Transverse colon (tissue), 4 donors: ENCODE measurements at regions not wholly inside any gene's neighbourhood (a gene's known extent, or its start where the extent isn't known, plus 50 kb on each side); places are given as distances from the start of the nearest gene placed in this dataset.

Experiments
- DNase-seq: peaks from one replicate; pipeline ENCODE4 v3.0.0-alpha.2; 2019
- H3K27ac ChIP-seq, 4 donors: fragments of 200-600 bp; sonication (generic); 2 replicates each; pipeline ENCODE4 v1.5.1; 2016 to 2018; ENCODE audit warnings: inconsistent platforms in 4 of 4
- H3K27me3 ChIP-seq: fragments of 200-600 bp; sonication (generic); 2 replicates; pipeline ENCODE4 v1.5.1; 2017; ENCODE audit warnings: inconsistent platforms
- H3K36me3 ChIP-seq, 4 donors: fragments of 200-600 bp; sonication (generic); 2 replicates each; pipeline ENCODE4 v1.5.1; 2017 to 2019; ENCODE audit warnings: inconsistent platforms in 4 of 4
- H3K4me1 ChIP-seq, 4 donors: fragments of 200-600 bp; sonication (generic); 2 replicates each; pipeline ENCODE4 v1.5.1; 2017 to 2020; ENCODE audit warnings: inconsistent platforms in 4 of 4
- H3K4me3 ChIP-seq, 4 donors: fragments of 200-600 bp; sonication (generic); 1 replicate in 1 of 4; 2 replicates in 3 of 4; pipeline versions ENCODE4 v1.5.1 to v1.6.1; 2017 to 2019; ENCODE audit warnings: inconsistent platforms in 4 of 4
- H3K9me3 ChIP-seq, 2 donors: fragments of 200-600 bp; sonication (generic); 2 replicates each; pipeline ENCODE4 v1.5.1; 2017 to 2019; ENCODE audit warnings: inconsistent platforms in 2 of 2
- CTCF ChIP-seq, 5 experiments: fragments of 200-600 bp in 3 of 5; fragments of 450-650 bp in 2 of 5; sonication (generic) in 3 of 5; IDR thresholded peaks; 1 replicate in 2 of 5; 2 replicates in 3 of 5; pipeline ENCODE4 v1.5.1; 2016 to 2017; ENCODE audit warnings: antibody characterized with exemption in 5 of 5, inconsistent platforms in 3 of 5, mild to moderate bottlenecking in 2 of 5, moderate library complexity in 1 of 5
- EP300 ChIP-seq: sonication (generic); formaldehyde crosslinking; IDR thresholded peaks from one replicate; pipeline ENCODE4 v1.6.1; 2017; ENCODE audit warnings: antibody characterized with exemption, low read depth
- POLR2A ChIP-seq: fragments of 450-650 bp; IDR thresholded peaks from one replicate; pipeline ENCODE4 v1.6.1; 2016; ENCODE audit warnings: antibody characterized with exemption, mild to moderate bottlenecking, moderate library complexity
- POLR2AphosphoS5 ChIP-seq, 3 donors: sonication (generic); formaldehyde crosslinking; IDR thresholded peaks; one replicate each; pipeline ENCODE4 v1.6.1; 2016; ENCODE audit warnings: antibody characterized with exemption in 3 of 3
- WGBS, 2 donors: methylation state at CpG; one replicate each; pipeline ENCODE4 v1.1.5; 2018; ENCODE audit warnings: low coverage in 1 of 2; 5-methylcytosine and 5-hydroxymethylcytosine counted together
- in situ Hi-C, 4 donors: fragments of 200-750 bp; cut with MboI; loops; one replicate each; pipeline versions ENCODE4 v1.15.0 to v1.15.1; 2017; ENCODE audit warnings: low sequenced_read_pairs in 3 of 4, low pct_ligation_motif_present in 1 of 4, low pct_unique_long_range_greater_than_20kb in 1 of 4
- intact Hi-C: fragments of 100-400 bp; cut with DNase I; formaldehyde crosslinking; loops from one replicate; pipeline ENCODE4 v1.15.1; 2023; ENCODE audit warnings: low total_unique reads

DNA sequence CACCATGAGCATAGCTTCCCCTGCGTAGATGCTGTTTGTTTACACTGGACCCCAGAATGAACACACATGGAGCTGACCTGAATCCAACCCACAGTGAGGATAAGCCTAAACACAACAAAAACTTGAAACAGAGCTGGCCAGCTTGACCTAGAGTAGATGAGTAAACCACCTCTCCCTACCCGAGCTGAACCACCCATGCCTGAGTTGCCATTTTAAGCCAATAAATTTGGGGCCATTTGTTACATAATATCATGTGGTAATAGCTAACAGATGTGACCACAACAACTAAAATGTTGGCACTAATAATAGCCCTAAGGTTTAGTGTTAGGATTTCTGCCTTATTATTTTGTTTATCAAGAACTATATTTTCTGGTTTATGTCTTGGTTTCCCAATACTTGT is 103.2 kb upstream of the GRIK2 start:
- Histone ChIP-seq H3K4me1 (peaks cover 0 to 7% (median 3%) of the 10 kb centered on the region in 4 donors), H3K4me3 (no peak overlapping the region), H3K27ac (no peak overlapping the region), H3K36me3 (no peaks in the 10 kb centered on the region), H3K9me3 (no peaks in the 10 kb centered on the region), H3K27me3 (no peaks in the 10 kb centered on the region)
- no peak for DNase-seq
- 55 to 59% methylated on average over 2 of the region's 2 CpGs for WGBS, 2 donors
- intact Hi-C loops: no loop called here
- in situ Hi-C loops: no loop called here
- no peak for TF ChIP-seq CTCF (IDR thresholded peaks at IDR 0.05)
- TF ChIP-seq POLR2AphosphoS5 (IDR thresholded peaks at IDR 0.05): no peak
- no peak for TF ChIP-seq POLR2A
- TF ChIP-seq EP300: no peak

DNA sequence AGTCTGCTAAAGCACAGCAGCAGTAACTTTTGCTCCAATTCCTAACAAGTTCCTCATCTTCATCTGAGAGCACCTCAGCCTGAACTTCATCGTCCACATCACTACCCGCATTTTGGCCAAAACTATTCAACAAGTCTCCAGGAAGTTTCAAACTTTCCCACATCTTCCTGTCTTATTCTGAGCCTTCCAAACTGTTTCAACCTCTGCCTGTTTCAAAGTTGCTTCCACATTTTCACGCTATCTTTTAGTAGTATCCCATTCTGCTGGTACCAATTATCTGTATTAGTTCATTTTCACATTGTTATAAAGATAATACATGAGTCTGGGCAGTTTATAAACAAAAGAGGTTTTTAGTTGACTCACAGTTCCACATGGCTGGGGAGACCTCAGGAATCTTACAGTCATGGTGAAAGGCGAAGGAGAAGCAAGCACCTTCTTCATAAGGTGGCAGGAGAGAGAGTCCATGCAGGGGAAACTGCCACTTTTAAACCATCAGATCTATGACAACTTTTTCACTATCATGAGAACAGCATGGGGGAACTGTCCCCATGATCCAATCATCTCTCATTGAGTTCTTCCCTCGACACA is 99.4 kb upstream of the GRIK2 start:
- no peak for DNase-seq
- Histone ChIP-seq H3K27me3 (no peaks in the 10 kb centered on the region), H3K4me3 (no peak overlapping the region), H3K4me1 (no peaks in the 10 kb centered on the region), H3K27ac (no peak overlapping the region), H3K36me3 (no peaks in the 10 kb centered on the region), H3K9me3 (no peaks in the 10 kb centered on the region)
- in situ Hi-C loops: no loop called here
- intact Hi-C loops: no loop called here
- TF ChIP-seq POLR2AphosphoS5 (IDR thresholded peaks at IDR 0.05): no peak
- TF ChIP-seq EP300: no peak
- 83 to 97% methylated on average over 5 of the region's 5 CpGs for WGBS, 2 donors

DNA sequence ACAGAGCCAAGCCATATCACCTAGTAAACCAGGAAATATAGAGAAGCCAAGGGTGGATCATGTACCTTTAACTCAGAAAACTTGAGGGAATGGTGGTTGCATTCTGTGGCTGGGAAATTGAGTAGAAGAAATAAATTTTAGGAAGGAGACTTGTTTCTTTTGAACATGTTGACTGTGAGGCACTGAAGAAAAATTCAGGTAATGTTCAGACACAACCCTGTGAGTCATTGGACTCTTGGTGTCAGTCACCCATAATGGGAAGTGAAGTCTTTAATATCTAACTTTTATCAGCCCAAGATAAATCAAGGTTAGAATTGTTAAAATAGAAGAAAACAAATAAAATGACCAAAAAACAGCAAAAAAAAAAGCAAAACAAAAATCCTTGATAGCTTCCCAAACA is 98.8 kb upstream of the GRIK2 start:
- Histone ChIP-seq H3K27me3 (no peaks in the 10 kb centered on the region), H3K36me3 (no peaks in the 10 kb centered on the region), H3K4me3 (no peak overlapping the region), H3K4me1 (no peaks in the 10 kb centered on the region), H3K9me3 (no peaks in the 10 kb centered on the region), H3K27ac (no peak overlapping the region)
- TF ChIP-seq CTCF (IDR thresholded peaks at IDR 0.05): no peak
- no peak for TF ChIP-seq POLR2A
- no peak for TF ChIP-seq POLR2AphosphoS5 (IDR thresholded peaks at IDR 0.05)
- TF ChIP-seq EP300: no peak
- intact Hi-C loops (no loop called here), in situ Hi-C loops (no loop called here)
- no peak for DNase-seq

GRCh38 chr6:101296169-101296960 is 97.1 kb upstream of the GRIK2 start:
- no peaks in the 10 kb centered on the region for H3K27me3 ChIP-seq
- DNase-seq: no peak
- in situ Hi-C loops: no loop called here
- TF ChIP-seq EP300 (no peak), POLR2AphosphoS5 (IDR thresholded peaks at IDR 0.05) (no peak), CTCF (IDR thresholded peaks at IDR 0.05) (no peak), POLR2A (no peak)
- 47 to 55% methylated on average over 6 of the region's 6 CpGs for WGBS, 2 donors
- no peaks in the 10 kb centered on the region for H3K4me1 ChIP-seq
- H3K9me3 ChIP-seq: no peaks in the 10 kb centered on the region
- no peaks in the 10 kb centered on the region for H3K36me3 ChIP-seq
- intact Hi-C loops: no loop called here
- no peak overlapping the region for H3K4me3 ChIP-seq
- H3K27ac ChIP-seq: no peak overlapping the region

DNA sequence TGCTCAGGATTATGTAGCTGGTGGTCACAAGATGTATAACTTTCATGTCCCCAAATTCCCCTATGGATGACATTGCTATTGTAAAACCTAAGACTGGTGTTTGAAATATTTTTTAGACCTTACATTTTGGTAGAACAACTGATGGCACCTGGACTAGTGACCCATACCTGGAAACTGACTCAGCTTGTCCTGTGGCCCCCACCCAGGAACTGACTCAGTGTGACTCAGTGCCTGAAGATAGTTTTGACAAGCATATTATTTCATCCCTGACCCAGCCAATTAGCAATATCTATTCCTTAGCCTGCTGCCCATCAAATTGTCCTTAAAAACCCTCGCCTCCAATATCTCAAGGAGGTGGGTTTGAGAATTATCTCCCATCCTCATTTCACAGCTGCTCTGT is 90.9 kb upstream of the GRIK2 start:
- no peak for TF ChIP-seq CTCF (IDR thresholded peaks at IDR 0.05)
- TF ChIP-seq POLR2A: no peak
- TF ChIP-seq POLR2AphosphoS5 (IDR thresholded peaks at IDR 0.05): no peak
- TF ChIP-seq EP300: no peak
- intact Hi-C loops (no loop called here), in situ Hi-C loops (no loop called here)
- Histone ChIP-seq H3K27ac (no peak overlapping the region), H3K36me3 (no peaks in the 10 kb centered on the region), H3K4me1 (no peaks in the 10 kb centered on the region), H3K4me3 (no peak overlapping the region), H3K9me3 (peaks cover 0 to 10% of the 10 kb centered on the region in 2 donors), H3K27me3 (no peaks in the 10 kb centered on the region)
- no peak for DNase-seq
- WGBS, 2 donors: 78 to 100% methylated on average over 1 of the region's 1 CpG
